ENCODE measurements at regions not wholly inside any gene's neighbourhood (a gene's known extent, or its start where the extent isn't known, plus 50 kb on each side); places are given as distances from the start of the nearest gene placed in this dataset.

DNA sequence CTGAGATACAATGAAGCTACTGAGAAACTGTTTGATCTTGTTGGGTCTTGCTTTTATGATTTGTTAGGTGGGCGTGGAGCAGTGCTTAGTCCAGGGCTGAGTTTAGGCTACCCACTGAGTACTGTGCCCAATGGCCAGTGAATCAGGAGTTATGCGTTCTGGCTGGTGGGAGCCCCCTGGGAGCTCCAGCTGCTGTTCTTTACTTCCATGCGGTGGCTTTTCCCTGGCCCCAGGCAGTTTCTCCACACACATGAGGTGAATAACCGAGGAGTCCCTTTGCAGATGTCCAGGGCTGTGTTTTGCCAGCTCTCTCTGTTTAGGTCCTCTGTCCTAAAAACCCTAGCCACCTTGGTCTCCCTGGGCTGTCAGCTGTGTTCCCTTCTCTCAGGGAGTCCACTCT is 106.5 kb downstream of the KLF13 start:
- TF ChIP-seq, protein P1, sequence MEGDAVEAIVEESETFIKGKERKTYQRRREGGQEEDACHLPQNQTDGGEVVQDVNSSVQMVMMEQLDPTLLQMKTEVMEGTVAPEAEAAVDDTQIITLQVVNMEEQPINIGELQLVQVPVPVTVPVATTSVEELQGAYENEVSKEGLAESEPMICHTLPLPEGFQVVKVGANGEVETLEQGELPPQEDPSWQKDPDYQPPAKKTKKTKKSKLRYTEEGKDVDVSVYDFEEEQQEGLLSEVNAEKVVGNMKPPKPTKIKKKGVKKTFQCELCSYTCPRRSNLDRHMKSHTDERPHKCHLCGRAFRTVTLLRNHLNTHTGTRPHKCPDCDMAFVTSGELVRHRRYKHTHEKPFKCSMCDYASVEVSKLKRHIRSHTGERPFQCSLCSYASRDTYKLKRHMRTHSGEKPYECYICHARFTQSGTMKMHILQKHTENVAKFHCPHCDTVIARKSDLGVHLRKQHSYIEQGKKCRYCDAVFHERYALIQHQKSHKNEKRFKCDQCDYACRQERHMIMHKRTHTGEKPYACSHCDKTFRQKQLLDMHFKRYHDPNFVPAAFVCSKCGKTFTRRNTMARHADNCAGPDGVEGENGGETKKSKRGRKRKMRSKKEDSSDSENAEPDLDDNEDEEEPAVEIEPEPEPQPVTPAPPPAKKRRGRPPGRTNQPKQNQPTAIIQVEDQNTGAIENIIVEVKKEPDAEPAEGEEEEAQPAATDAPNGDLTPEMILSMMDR (IDR thresholded peaks at IDR 0.05; ENCODE audit: extremely low read depth in 1 of 2, insufficient read depth in 1 of 2, low read depth in 1 of 2, low read length in 2 of 2), result no peak
- no peak for TF ChIP-seq POLR2AphosphoS5 (IDR thresholded peaks at IDR 0.05; ENCODE audit: insufficient read depth, low read depth, low read length)
- no peak for TF ChIP-seq JUN (IDR thresholded peaks at IDR 0.05; ENCODE audit: borderline replicate concordance, insufficient read depth, insufficient read length, low read depth)
- no peak for TF ChIP-seq POLR2A (IDR thresholded peaks at IDR 0.05; ENCODE audit: low read depth, low read length)
- no peak for TF ChIP-seq MYC (IDR thresholded peaks at IDR 0.05; ENCODE audit: low read depth, low read length)
- TF ChIP-seq EZH2 (IDR thresholded peaks at IDR 0.05; ENCODE audit: borderline replicate concordance, low read depth, low read length, severe bottlenecking), result no peak

All from endothelial cell of umbilical vein (primary cell).